ENCODE measurements at regions not wholly inside any gene's neighbourhood (a gene's known extent, or its start where the extent isn't known, plus 50 kb on each side); places are given as distances from the start of the nearest gene placed in this dataset.

DNA sequence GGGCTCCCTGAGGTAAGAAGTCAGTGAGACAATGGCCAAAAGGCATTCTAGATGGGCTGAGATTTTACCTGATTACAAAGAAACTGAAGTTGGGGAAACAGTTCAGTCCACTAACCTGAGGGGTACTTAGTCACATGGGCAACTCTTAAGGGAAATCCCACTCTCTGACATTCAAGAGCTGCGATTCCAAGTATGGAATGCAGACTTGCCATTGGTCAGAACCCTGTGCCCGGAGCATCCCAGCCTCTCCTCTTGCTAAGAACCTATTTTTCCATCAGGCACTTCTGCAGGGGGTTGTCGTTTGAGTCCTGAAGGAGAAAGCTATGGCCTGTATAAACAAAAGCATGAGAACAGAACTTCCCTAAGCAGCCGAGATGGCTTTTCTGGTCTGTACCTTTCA, 434.9 kb upstream of the DAB1 start:
- WGBS, 5 donors: 31 to 67% (median 55%) methylated on average over 4 of the region's 4 CpGs
- TF ChIP-seq, protein P1, sequence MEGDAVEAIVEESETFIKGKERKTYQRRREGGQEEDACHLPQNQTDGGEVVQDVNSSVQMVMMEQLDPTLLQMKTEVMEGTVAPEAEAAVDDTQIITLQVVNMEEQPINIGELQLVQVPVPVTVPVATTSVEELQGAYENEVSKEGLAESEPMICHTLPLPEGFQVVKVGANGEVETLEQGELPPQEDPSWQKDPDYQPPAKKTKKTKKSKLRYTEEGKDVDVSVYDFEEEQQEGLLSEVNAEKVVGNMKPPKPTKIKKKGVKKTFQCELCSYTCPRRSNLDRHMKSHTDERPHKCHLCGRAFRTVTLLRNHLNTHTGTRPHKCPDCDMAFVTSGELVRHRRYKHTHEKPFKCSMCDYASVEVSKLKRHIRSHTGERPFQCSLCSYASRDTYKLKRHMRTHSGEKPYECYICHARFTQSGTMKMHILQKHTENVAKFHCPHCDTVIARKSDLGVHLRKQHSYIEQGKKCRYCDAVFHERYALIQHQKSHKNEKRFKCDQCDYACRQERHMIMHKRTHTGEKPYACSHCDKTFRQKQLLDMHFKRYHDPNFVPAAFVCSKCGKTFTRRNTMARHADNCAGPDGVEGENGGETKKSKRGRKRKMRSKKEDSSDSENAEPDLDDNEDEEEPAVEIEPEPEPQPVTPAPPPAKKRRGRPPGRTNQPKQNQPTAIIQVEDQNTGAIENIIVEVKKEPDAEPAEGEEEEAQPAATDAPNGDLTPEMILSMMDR (IDR thresholded peaks at IDR 0.05 in 8 of 11, conservative IDR thresholded peaks at IDR 0.05 in 3 of 11): no peak
- no peak for TF ChIP-seq POLR2AphosphoS5 (IDR thresholded peaks at IDR 0.05)
- TF ChIP-seq POLR2A (IDR thresholded peaks at IDR 0.05): no peak
- H3K4me3 ChIP-seq: no peak overlapping the region

GRCh38 chr1:57857809-57858208, 433.9 kb upstream of the DAB1 start:
- Histone ChIP-seq H3K4me3 (no peak overlapping the region), H3K9me3 (no peaks in the 10 kb centered on the region), H3K27me3 (replicated peaks in 1 of 7) (no peaks in the 10 kb centered on the region), H3K27ac (no peak overlapping the region), H3K36me3 (no peaks in the 10 kb centered on the region), H3K4me1 (no peaks in the 10 kb centered on the region)
- WGBS, 5 donors: 54 to 80% (median 75%) methylated on average over 1 of the region's 1 CpG
- intact Hi-C loops (cut with DNase I; ENCODE audit: low total_unique reads): no loop called here
- no peak for DNase-seq
- TF ChIP-seq POLR2A (IDR thresholded peaks at IDR 0.05): no peak
- no peak for TF ChIP-seq POLR2AphosphoS5 (IDR thresholded peaks at IDR 0.05)
- TF ChIP-seq, protein P1 (IDR thresholded peaks at IDR 0.05 in 8 of 11, conservative IDR thresholded peaks at IDR 0.05 in 3 of 11): no peak

More for the DNA sequence above, 434.9 kb upstream of the DAB1 start:
- intact Hi-C loops (cut with DNase I; ENCODE audit: low total_unique reads): no loop called here
- no peak for DNase-seq
- Histone ChIP-seq H3K4me1 (no peaks in the 10 kb centered on the region), H3K27me3 (replicated peaks in 1 of 7) (no peaks in the 10 kb centered on the region), H3K9me3 (no peaks in the 10 kb centered on the region), H3K27ac (no peak overlapping the region), H3K36me3 (no peaks in the 10 kb centered on the region)

DNA sequence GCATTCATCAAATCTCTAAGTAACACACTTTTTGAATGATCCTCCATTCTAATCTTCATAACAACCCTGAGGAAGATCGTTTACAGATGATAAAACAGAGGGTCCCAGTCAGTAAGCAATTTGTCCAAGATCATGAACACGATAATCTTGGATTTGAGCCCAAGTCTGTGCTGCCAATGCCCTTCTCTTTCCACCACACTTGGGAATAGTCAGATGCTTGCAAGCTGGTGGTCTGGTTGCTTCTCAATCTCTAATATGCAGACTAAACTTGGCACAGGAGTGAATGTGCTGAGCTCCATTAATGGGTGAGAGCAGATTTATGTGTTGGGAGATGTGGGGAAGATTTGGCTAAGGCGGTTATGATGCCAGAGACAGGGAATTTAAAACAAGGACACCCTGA, 430.6 kb upstream of the DAB1 start:
- no peak for TF ChIP-seq POLR2A (IDR thresholded peaks at IDR 0.05)
- TF ChIP-seq, protein P1 (IDR thresholded peaks at IDR 0.05 in 8 of 11, conservative IDR thresholded peaks at IDR 0.05 in 3 of 11): no peak
- no peak for TF ChIP-seq POLR2AphosphoS5 (IDR thresholded peaks at IDR 0.05)
- 62 to 83% (median 80%) methylated on average over 3 of the region's 3 CpGs for WGBS, 5 donors
- no peaks in the 10 kb centered on the region for H3K4me1 ChIP-seq

GRCh38 chr1:57850176-57850940, 426.5 kb upstream of the DAB1 start:
- DNase-seq: no peak
- no peaks in the 10 kb centered on the region for H3K4me1 ChIP-seq
- intact Hi-C loops (cut with DNase I; ENCODE audit: low total_unique reads): no loop called here
- no peaks in the 10 kb centered on the region for H3K36me3 ChIP-seq
- H3K27me3 ChIP-seq (replicated peaks in 1 of 7): no peaks in the 10 kb centered on the region
- H3K9me3 ChIP-seq: no peaks in the 10 kb centered on the region
- no peak overlapping the region for H3K4me3 ChIP-seq
- WGBS, 5 donors: 71 to 86% (median 77%) methylated on average over 8 of the region's 8 CpGs
- no peak overlapping the region for H3K27ac ChIP-seq
- TF ChIP-seq POLR2A (IDR thresholded peaks at IDR 0.05) (no peak), POLR2AphosphoS5 (IDR thresholded peaks at IDR 0.05) (no peak)
- TF ChIP-seq, protein P1 (IDR thresholded peaks at IDR 0.05 in 8 of 11, conservative IDR thresholded peaks at IDR 0.05 in 3 of 11): no peak

More for the DNA sequence above, 430.6 kb upstream of the DAB1 start:
- intact Hi-C loops (cut with DNase I; ENCODE audit: low total_unique reads): no loop called here
- no peak overlapping the region for H3K4me3 ChIP-seq
- no peaks in the 10 kb centered on the region for H3K9me3 ChIP-seq
- no peak overlapping the region for H3K27ac ChIP-seq
- H3K36me3 ChIP-seq: no peaks in the 10 kb centered on the region
- DNase-seq: no peak
- H3K27me3 ChIP-seq (replicated peaks in 1 of 7): no peaks in the 10 kb centered on the region

All from spleen (tissue), 11 donors.